GM18951 (cell line): ENCODE measurements at regions not wholly inside any gene's neighbourhood (a gene's known extent, or its start where the extent isn't known, plus 50 kb on each side); places are given as distances from the start of the nearest gene placed in this dataset.

Source experiments
- POLR2A ChIP-seq: IDR thresholded peaks from 4 replicates; pipeline ENCODE4 v1.6.1; 2011; ENCODE audit warnings: mild to moderate bottlenecking; ENCODE audit not compliant: insufficient read length, insufficient read depth; ENCODE audit errors: extremely low read depth
- in situ Hi-C: fragments of 300-500 bp; cut with MboI; formaldehyde crosslinking; loops from one replicate; pipeline ENCODE4 v1.12.0; 2022; ENCODE audit warnings: low sequenced_read_pairs, mixed read lengths, inconsistent platforms; ENCODE audit not compliant: unreplicated experiment

GRCh38 chr2:52097071-52097470 lies 1065.1 kb upstream of the NRXN1 start:
- in situ Hi-C loops = no loop called here

GRCh38 chr2:52084759-52085158 lies 1052.8 kb upstream of the NRXN1 start:
- TF ChIP-seq POLR2A = no peak
- in situ Hi-C loops = no loop called here

More at GRCh38 chr2:52097071-52097470, 1065.1 kb upstream of the NRXN1 start:
- no peak for TF ChIP-seq POLR2A

GRCh38 chr2:52083214-52083613 lies 1051.3 kb upstream of the NRXN1 start:
- TF ChIP-seq POLR2A = no peak
- in situ Hi-C loops = no loop called here

- in situ Hi-C loops = no loop called here
- no peak for TF ChIP-seq POLR2A
Observed at GRCh38 chr2:52082646-52083045, 1050.7 kb upstream of the NRXN1 start.

- in situ Hi-C loops = no loop called here
- TF ChIP-seq POLR2A = no peak
Observed at GRCh38 chr2:52079602-52080001, 1047.7 kb upstream of the NRXN1 start.

- in situ Hi-C loops = no loop called here
- no peak for TF ChIP-seq POLR2A
Observed at GRCh38 chr2:52077159-52077558, 1045.2 kb upstream of the NRXN1 start.

GRCh38 chr2:52074130-52074719 lies 1042.3 kb upstream of the NRXN1 start:
- no peak for TF ChIP-seq POLR2A

GRCh38 chr2:52072949-52073348 lies 1041.0 kb upstream of the NRXN1 start:
- in situ Hi-C loops = no loop called here
- no peak for TF ChIP-seq POLR2A

More at GRCh38 chr2:52074130-52074719, 1042.3 kb upstream of the NRXN1 start:
- in situ Hi-C loops = no loop called here

GRCh38 chr2:52070665-52071064 lies 1038.7 kb upstream of the NRXN1 start:
- TF ChIP-seq POLR2A = no peak
- in situ Hi-C loops = no loop called here

GRCh38 chr2:52064234-52064633 lies 1032.3 kb upstream of the NRXN1 start:
- TF ChIP-seq POLR2A = no peak
- in situ Hi-C loops = no loop called here

GRCh38 chr2:52054824-52055223 lies 1022.9 kb upstream of the NRXN1 start:
- in situ Hi-C loops = no loop called here
- TF ChIP-seq POLR2A = no peak

GRCh38 chr2:52036853-52037252 lies 1004.9 kb upstream of the NRXN1 start:
- no peak for TF ChIP-seq POLR2A
- in situ Hi-C loops = no loop called here

- in situ Hi-C loops = no loop called here
- no peak for TF ChIP-seq POLR2A
Observed at GRCh38 chr2:52036024-52036423, 1004.1 kb upstream of the NRXN1 start.

- in situ Hi-C loops = no loop called here
- TF ChIP-seq POLR2A = no peak
Observed at GRCh38 chr2:52035391-52035790, 1003.5 kb upstream of the NRXN1 start.

- TF ChIP-seq POLR2A = no peak
Observed at GRCh38 chr2:52034706-52035105, 1002.8 kb upstream of the NRXN1 start.

More at GRCh38 chr2:52034706-52035105, 1002.8 kb upstream of the NRXN1 start:
- in situ Hi-C loops = no loop called here
